ENCODE measurements at regions not wholly inside any gene's neighbourhood (a gene's known extent, or its start where the extent isn't known, plus 50 kb on each side); places are given as distances from the start of the nearest gene placed in this dataset.
"Not testable (repeated sequence)": the region's sequence is repeated elsewhere in the genome, so short reads cannot be mapped to it uniquely, and the experiment has no call there.

DNA sequence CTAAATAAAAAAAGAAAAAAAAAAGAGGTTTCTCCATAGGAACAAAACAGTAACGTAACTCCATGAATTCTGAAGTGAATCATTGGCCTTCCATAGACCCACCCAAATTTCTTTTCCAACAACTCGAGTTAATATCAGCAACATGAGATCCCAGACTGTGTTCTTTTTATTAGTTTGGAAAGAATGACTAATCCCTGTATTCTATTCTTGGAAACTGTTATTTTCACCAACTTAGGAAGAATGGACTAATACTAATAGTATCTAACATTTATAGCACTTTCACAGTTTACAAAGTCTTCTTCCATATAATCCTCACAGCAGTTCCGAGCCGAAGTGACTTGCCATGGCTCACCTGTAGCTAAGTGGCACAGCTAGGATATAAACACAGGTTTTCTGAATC lies 72.7 kb upstream of the SLC4A7 start:
- no peak for DNase-seq (ENCODE audit: unreplicated experiment)
- no peak overlapping the region for H3K27ac Mint-ChIP-seq (ENCODE audit: low read depth, unreplicated experiment)
- peaks cover 4% of the 10 kb centered on the region for H3K36me3 Mint-ChIP-seq (ENCODE audit: insufficient read depth, unreplicated experiment)
- H3K4me3 Mint-ChIP-seq (ENCODE audit: unreplicated experiment), result no peak overlapping the region
- no peak for TF ChIP-seq CTCF (IDR thresholded peaks at IDR 0.05; ENCODE audit: unreplicated experiment)
- ChIA-PET CTCF (interaction anchor here (1.1 kb wide), 1 partner anchor 62 kb away, joined by 5 read pairs; no protein-coding TSS in a partner anchor), POLR2A (no interaction called here)
- H3K4me1 Mint-ChIP-seq (ENCODE audit: insufficient read depth, unreplicated experiment), result peaks cover 30% of the 10 kb centered on the region
- no TSS peak for BruUV-seq (replicated peaks)
- no peaks in the 10 kb centered on the region for H3K9me3 Mint-ChIP-seq (ENCODE audit: unreplicated experiment)
- H3K27me3 Mint-ChIP-seq (ENCODE audit: insufficient read depth, unreplicated experiment), result no peaks in the 10 kb centered on the region
- intact Hi-C loops (cut with micrococcal nuclease), result no loop called here

DNA sequence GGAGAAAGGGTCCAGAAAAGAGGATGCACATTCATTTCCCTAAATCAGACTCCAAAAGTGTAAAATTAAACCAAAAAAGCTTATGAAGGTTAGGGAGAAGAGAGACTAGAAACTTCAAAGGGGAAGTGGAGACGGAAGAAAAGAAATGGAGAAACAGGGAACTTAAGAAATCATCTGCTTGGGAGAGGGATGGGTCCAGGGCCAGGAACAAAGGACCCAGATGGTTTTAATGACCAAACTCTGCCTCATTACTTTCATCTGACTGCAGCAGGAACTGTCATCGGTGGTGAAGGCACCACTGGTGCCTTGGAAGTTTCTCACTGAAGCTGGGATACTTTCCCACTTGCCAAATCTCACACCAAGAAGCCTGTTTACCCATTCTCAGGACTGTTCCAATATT lies 70.5 kb upstream of the SLC4A7 start:
- Mint-ChIP-seq H3K9me3 (ENCODE audit: unreplicated experiment) (no peaks in the 10 kb centered on the region), H3K36me3 (ENCODE audit: insufficient read depth, unreplicated experiment) (no peaks in the 10 kb centered on the region), H3K4me1 (ENCODE audit: insufficient read depth, unreplicated experiment) (peaks cover 26% of the 10 kb centered on the region), H3K27me3 (ENCODE audit: insufficient read depth, unreplicated experiment) (no peaks in the 10 kb centered on the region), H3K27ac (ENCODE audit: low read depth, unreplicated experiment) (no peak overlapping the region), H3K4me3 (ENCODE audit: unreplicated experiment) (no peak overlapping the region)
- TF ChIP-seq CTCF (IDR thresholded peaks at IDR 0.05; ENCODE audit: unreplicated experiment), result no peak
- ChIA-PET CTCF (no interaction called here), POLR2A (no interaction called here)
- no peak for DNase-seq (ENCODE audit: unreplicated experiment)
- no TSS peak for BruUV-seq (replicated peaks)
- intact Hi-C loops (cut with micrococcal nuclease), result no loop called here

GRCh38 chr3:27553886-27554540 lies 69.8 kb upstream of the SLC4A7 start:
- ChIA-PET CTCF (no interaction called here), POLR2A (no interaction called here)
- TF ChIP-seq CTCF (IDR thresholded peaks at IDR 0.05; ENCODE audit: unreplicated experiment), result no peak
- H3K9me3 Mint-ChIP-seq (ENCODE audit: unreplicated experiment), result no peaks in the 10 kb centered on the region
- intact Hi-C loops (cut with micrococcal nuclease), result no loop called here
- H3K4me3 Mint-ChIP-seq (ENCODE audit: unreplicated experiment), result no peak overlapping the region
- H3K27me3 Mint-ChIP-seq (ENCODE audit: insufficient read depth, unreplicated experiment), result no peaks in the 10 kb centered on the region
- no TSS peak for BruUV-seq (replicated peaks)
- no peak for DNase-seq (ENCODE audit: unreplicated experiment)
- no peak overlapping the region for H3K27ac Mint-ChIP-seq (ENCODE audit: low read depth, unreplicated experiment)
- peaks cover 22% of the 10 kb centered on the region for H3K4me1 Mint-ChIP-seq (ENCODE audit: insufficient read depth, unreplicated experiment)
- no peaks in the 10 kb centered on the region for H3K36me3 Mint-ChIP-seq (ENCODE audit: insufficient read depth, unreplicated experiment)

DNA sequence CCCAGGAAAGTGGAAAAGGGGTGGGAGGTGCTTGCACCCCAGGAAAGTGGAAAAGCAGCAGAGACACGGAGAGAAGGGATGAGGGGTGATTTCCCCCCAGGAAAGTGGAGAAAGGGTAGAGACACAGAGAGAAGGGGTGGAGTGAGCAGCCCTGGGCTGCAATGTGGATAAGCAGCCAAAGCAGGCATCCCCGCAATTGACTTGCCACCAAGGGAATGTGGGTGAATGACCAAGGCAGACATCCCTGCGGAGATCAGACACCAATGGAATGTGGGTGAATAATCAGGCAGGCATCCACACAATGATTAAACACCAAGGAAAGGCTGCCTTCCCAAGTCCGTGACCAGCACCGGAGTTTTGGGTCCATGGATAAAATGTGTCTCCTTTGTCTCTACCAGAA lies 68.5 kb upstream of the SLC4A7 start:
- BruUV-seq (replicated peaks); H3K27me3 Mint-ChIP-seq (ENCODE audit: insufficient read depth, unreplicated experiment); H3K9me3 Mint-ChIP-seq (ENCODE audit: unreplicated experiment); CTCF ChIA-PET; H3K27ac Mint-ChIP-seq (ENCODE audit: low read depth, unreplicated experiment); H3K36me3 Mint-ChIP-seq (ENCODE audit: insufficient read depth, unreplicated experiment); intact Hi-C loops (cut with micrococcal nuclease); H3K4me3 Mint-ChIP-seq (ENCODE audit: unreplicated experiment): not testable (repeated sequence)
- POLR2A ChIA-PET, result interaction anchor here (0.7 kb wide), 1 partner anchor 12 kb away, joined by 3 read pairs; no protein-coding TSS in a partner anchor
- peaks cover 22% of the 10 kb centered on the region for H3K4me1 Mint-ChIP-seq (ENCODE audit: insufficient read depth, unreplicated experiment)
- peak; percentile 43 for DNase-seq (ENCODE audit: unreplicated experiment)

DNA sequence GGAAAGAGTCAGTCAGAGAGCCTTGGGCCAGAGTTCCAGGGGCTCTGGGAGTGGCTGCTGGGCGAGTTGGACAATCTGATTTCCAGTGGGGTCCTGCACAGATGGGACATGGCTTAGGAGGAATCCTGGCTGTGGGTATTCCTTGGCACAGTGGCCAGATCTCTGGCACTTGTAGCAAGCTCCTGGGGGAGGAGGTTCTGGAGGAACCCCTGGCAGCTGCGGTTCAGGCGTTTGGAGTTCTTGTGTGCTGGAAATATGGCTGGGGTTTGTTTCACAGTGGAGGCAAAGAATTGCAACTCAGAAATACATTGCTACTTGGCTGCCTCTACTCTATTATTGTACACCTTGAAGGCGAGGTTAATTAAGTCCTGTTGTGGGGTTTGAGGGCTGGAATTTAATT lies 67.2 kb upstream of the SLC4A7 start:
- POLR2A ChIA-PET; BruUV-seq (replicated peaks); intact Hi-C loops (cut with micrococcal nuclease); DNase-seq (ENCODE audit: unreplicated experiment); CTCF ChIA-PET; H3K27ac Mint-ChIP-seq (ENCODE audit: low read depth, unreplicated experiment); H3K9me3 Mint-ChIP-seq (ENCODE audit: unreplicated experiment); H3K4me3 Mint-ChIP-seq (ENCODE audit: unreplicated experiment); H3K27me3 Mint-ChIP-seq (ENCODE audit: insufficient read depth, unreplicated experiment); H3K36me3 Mint-ChIP-seq (ENCODE audit: insufficient read depth, unreplicated experiment): not testable (repeated sequence)
- peaks cover 22% of the 10 kb centered on the region for H3K4me1 Mint-ChIP-seq (ENCODE audit: insufficient read depth, unreplicated experiment)

Measured in MCF 10A (cell line).